GM06990 (cell line): ENCODE measurements at regions not wholly inside any gene's neighbourhood (a gene's known extent, or its start where the extent isn't known, plus 50 kb on each side); places are given as distances from the start of the nearest gene placed in this dataset.

Experiments
- DNase-seq: peaks from one replicate; pipeline ENCODE4 v3.0.0-alpha.2; 2011; ENCODE audit not compliant: insufficient read length; ENCODE audit errors: extremely low read depth
- H3K27me3 ChIP-seq: replicated peaks from 2 replicates; pipeline ENCODE4 v1.6.0; 2011; ENCODE audit warnings: low read length; ENCODE audit not compliant: control insufficient read depth, insufficient read depth
- H3K36me3 ChIP-seq: 2 replicates; pipeline ENCODE4 v1.5.1; 2011; ENCODE audit warnings: low read length; ENCODE audit not compliant: control insufficient read depth, insufficient read depth
- H3K4me3 ChIP-seq: replicated peaks from 2 replicates; pipeline ENCODE4 v1.5.1; 2011; ENCODE audit warnings: low read depth, mild to moderate bottlenecking, control low read depth, low read length
- TF ChIP-seq, protein P1 (sequence below): IDR thresholded peaks from 2 replicates; pipeline ENCODE4 v1.5.1; 2011; ENCODE audit warnings: low read length, control low read depth, mild to moderate bottlenecking, inconsistent platforms; ENCODE audit not compliant: insufficient read depth, poor library complexity, severe bottlenecking

DNA sequence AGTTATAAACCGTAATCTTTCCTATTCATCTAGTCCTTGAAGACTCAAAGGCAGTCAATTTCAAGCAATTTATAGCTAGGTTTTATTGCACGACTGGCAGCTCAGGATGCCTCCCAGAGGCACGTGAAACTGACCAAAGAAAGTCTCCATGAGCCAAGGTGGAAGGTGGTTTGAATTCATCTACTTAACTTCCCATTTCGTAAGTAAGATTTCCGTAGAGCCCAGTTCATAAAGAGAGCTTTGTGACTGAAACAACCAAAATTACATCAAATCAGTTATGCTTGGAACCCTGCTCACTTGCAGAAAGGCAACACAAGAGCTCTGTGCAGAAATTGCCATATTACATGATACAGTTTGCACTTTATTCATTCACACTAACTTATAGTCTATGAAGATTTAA lies 556.0 kb downstream of the TRIML1 start:
- Histone ChIP-seq H3K4me3 (no peak overlapping the region), H3K27me3 (no peaks in the 10 kb centered on the region), H3K36me3 (no peaks in the 10 kb centered on the region)
- TF ChIP-seq, protein P1, sequence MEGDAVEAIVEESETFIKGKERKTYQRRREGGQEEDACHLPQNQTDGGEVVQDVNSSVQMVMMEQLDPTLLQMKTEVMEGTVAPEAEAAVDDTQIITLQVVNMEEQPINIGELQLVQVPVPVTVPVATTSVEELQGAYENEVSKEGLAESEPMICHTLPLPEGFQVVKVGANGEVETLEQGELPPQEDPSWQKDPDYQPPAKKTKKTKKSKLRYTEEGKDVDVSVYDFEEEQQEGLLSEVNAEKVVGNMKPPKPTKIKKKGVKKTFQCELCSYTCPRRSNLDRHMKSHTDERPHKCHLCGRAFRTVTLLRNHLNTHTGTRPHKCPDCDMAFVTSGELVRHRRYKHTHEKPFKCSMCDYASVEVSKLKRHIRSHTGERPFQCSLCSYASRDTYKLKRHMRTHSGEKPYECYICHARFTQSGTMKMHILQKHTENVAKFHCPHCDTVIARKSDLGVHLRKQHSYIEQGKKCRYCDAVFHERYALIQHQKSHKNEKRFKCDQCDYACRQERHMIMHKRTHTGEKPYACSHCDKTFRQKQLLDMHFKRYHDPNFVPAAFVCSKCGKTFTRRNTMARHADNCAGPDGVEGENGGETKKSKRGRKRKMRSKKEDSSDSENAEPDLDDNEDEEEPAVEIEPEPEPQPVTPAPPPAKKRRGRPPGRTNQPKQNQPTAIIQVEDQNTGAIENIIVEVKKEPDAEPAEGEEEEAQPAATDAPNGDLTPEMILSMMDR = no peak
- DNase-seq = no peak

GRCh38 chr4:188697243-188697642 lies 558.0 kb downstream of the TRIML1 start:
- Histone ChIP-seq H3K4me3 (no peak overlapping the region), H3K27me3 (no peaks in the 10 kb centered on the region), H3K36me3 (no peaks in the 10 kb centered on the region)
- TF ChIP-seq, protein P1 = no peak
- no peak for DNase-seq

DNA sequence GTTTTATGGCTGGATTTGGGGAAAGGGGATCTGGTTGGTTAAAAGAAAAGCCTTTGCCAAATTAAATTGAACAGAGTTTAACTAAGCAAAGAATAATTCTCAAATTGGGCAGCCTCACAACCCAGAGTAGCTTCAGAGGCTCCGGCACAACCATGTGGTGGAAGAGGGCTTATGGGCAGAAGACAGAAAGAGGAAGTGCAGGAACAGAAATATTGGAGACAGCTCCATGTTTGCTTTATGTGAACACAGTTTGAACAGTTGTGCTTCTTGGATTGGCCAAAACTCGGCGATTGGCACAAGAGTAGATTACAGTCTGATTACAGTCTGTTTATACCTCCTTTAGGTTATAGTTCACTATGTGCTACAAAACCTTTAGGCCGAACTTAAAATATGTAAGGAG lies 562.7 kb downstream of the TRIML1 start:
- DNase-seq = no peak
- H3K4me3 ChIP-seq = no peak overlapping the region
- H3K27me3 ChIP-seq = no peaks in the 10 kb centered on the region
- TF ChIP-seq, protein P1 = no peak
- no peaks in the 10 kb centered on the region for H3K36me3 ChIP-seq

DNA sequence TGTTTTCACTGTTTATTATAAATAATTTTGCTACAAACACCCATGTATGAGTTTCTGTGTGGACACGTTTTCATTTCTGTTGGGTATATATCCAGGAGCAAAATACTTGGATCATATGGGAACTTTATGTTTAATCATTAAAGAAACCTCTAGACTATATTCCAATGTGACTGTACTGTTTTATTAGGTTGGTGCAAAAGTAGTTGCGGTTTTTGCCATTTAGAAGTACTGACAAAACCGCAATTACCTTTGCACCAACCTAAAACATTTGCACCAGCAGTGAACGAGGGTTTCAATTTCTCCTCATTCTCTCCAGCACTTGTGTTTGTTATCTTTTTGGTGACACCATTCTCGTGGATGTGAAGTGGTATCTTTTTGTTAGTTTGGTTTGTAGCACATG lies 565.0 kb downstream of the TRIML1 start:
- H3K36me3 ChIP-seq = no peaks in the 10 kb centered on the region
- TF ChIP-seq, protein P1 = no peak
- no peaks in the 10 kb centered on the region for H3K27me3 ChIP-seq
- DNase-seq = no peak
- H3K4me3 ChIP-seq = no peak overlapping the region

- TF ChIP-seq, protein P1 = no peak
- DNase-seq = no peak
- no peaks in the 10 kb centered on the region for H3K36me3 ChIP-seq
- H3K4me3 ChIP-seq = no peak overlapping the region
- no peaks in the 10 kb centered on the region for H3K27me3 ChIP-seq
These were observed 567.8 kb downstream of the TRIML1 start for GRCh38 chr4:188707036-188707435.

GRCh38 chr4:188714501-188714900 lies 575.3 kb downstream of the TRIML1 start:
- TF ChIP-seq, protein P1 = no peak
- no peak overlapping the region for H3K4me3 ChIP-seq
- H3K27me3 ChIP-seq = no peaks in the 10 kb centered on the region
- no peaks in the 10 kb centered on the region for H3K36me3 ChIP-seq
- DNase-seq = no peak
